HFF-Myc (cell line): ENCODE measurements at regions not wholly inside any gene's neighbourhood (a gene's known extent, or its start where the extent isn't known, plus 50 kb on each side); places are given as distances from the start of the nearest gene placed in this dataset.

Experiments
- DNase-seq: peaks from one replicate; pipeline ENCODE4 v3.0.0-alpha.2; 2011; ENCODE audit warnings: low read depth; ENCODE audit errors: extremely low read depth
- H3K4me3 ChIP-seq: replicated peaks from 2 replicates; pipeline ENCODE4 v1.5.1; 2011; ENCODE audit warnings: low read depth, mild to moderate bottlenecking, control low read depth, low read length
- CTCF ChIP-seq: IDR thresholded peaks from 2 replicates; pipeline ENCODE4 v1.5.1; 2012; ENCODE audit warnings: mild to moderate bottlenecking, low read depth, low read length, control low read depth; ENCODE audit errors: missing control alignments

GRCh38 chr15:36344887-36345286 lies 234.5 kb upstream of the CDIN1 start:
- no peak for DNase-seq
- TF ChIP-seq CTCF: no peak

DNA sequence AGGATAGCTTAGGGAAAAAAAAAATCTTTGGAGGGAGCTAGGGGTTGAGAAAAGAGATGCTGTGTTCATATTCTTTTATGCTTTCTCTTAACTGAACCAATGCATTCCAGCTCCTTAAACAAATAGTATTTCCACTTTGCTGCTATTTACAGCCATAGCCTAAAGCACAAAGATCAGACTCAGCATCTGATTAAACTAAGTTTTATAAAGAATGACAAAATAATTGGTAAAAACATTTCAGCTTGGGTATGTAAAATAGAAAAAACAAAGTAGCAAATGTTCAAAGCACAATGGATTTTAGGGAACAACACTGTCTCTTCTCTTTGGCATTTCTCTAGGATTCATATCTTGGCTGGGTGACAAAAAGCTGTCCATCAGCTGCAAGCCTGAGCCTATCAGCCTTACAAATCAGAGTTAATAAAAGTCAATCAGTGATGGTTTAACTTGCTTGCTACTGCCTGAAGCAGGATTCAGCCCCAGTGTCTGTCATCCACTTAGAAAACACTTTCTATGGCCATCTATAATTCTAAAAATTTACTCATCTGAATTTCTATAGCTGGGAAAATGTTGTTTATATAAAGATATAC lies 232.1 kb upstream of the CDIN1 start:
- H3K4me3 ChIP-seq: no peak overlapping the region
- no peak for DNase-seq
- TF ChIP-seq CTCF: no peak

More at GRCh38 chr15:36344887-36345286, 234.5 kb upstream of the CDIN1 start:
- H3K4me3 ChIP-seq: no peak overlapping the region

GRCh38 chr15:36356466-36356865 lies 223.0 kb upstream of the CDIN1 start:
- H3K4me3 ChIP-seq: no peak overlapping the region

GRCh38 chr15:36356978-36357601 lies 222.3 kb upstream of the CDIN1 start:
- TF ChIP-seq CTCF: no peak
- no peak for DNase-seq
- no peak overlapping the region for H3K4me3 ChIP-seq

More at GRCh38 chr15:36356466-36356865, 223.0 kb upstream of the CDIN1 start:
- no peak for TF ChIP-seq CTCF
- DNase-seq: no peak

DNA sequence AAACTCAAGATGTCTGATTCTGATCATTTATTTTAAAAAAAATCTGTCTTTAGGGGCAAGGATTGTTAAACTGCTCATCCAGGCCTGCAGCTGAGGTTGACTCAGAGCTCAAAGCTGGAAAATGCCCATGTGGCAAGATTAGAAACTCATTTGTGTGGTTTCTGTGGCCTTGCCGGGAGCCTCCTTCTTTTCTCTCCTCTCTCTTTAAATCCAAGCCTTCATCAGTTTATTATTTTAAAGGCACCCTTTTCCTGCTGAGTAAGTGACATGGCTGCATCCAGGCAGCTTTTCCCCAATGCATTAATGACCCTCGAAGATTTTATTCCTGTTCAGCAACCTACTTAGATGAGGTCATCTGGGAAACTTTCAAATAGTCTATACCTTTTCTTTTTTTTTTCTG lies 221.3 kb upstream of the CDIN1 start:
- peak; percentile 45 for DNase-seq
- no peak for TF ChIP-seq CTCF
- no peak overlapping the region for H3K4me3 ChIP-seq

- no peak for TF ChIP-seq CTCF
- H3K4me3 ChIP-seq: no peak overlapping the region
- DNase-seq: no peak
Measured at GRCh38 chr15:36358523-36358922, 220.9 kb upstream of the CDIN1 start.
